Stomach (tissue), 4 donors: ENCODE measurements at regions not wholly inside any gene's neighbourhood (a gene's known extent, or its start where the extent isn't known, plus 50 kb on each side); places are given as distances from the start of the nearest gene placed in this dataset.

ENCODE experiments used
- CTCF ChIP-seq, 7 experiments: fragments of 450-650 bp in 4 of 7; fragments of 200-600 bp in 3 of 7; sonication (generic) in 3 of 7; IDR thresholded peaks; one replicate each; pipeline ENCODE4 v1.5.1; 2016 to 2019; ENCODE audit warnings: antibody characterized with exemption in 7 of 7, control low read depth in 2 of 7, mild to moderate bottlenecking in 1 of 7
- EP300 ChIP-seq: sonication (generic); formaldehyde crosslinking; IDR thresholded peaks from one replicate; pipeline ENCODE4 v1.6.1; 2017; ENCODE audit warnings: antibody characterized with exemption

GRCh38 chr5:165407352-165407751, 1901.9 kb downstream of the MAT2B start:
- TF ChIP-seq CTCF (IDR thresholded peaks at IDR 0.05) (no peak), EP300 (no peak)
